ENCODE measurements at regions not wholly inside any gene's neighbourhood (a gene's known extent, or its start where the extent isn't known, plus 50 kb on each side); places are given as distances from the start of the nearest gene placed in this dataset.

DNA sequence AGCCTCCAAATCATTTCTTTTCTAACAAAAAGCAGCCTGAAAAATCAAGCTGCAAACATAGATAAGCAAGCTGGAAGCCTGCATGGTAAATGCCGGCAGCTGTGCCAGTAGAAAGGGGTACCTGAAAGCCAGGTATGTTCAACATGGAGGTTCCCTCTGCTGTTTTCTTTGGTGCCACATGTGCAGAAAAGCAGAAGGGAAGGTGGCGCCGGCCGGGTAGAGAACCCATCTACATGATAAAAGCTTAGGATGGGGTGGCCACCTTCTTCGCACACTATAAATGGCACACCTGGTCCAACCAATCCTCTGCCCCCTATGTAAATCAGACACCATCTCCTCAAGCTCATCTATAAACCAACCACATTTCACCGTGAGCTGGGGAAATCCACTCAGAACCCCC, 268.9 kb upstream of the IRX2 start:
- ChIA-PET CTCF (no interaction called here), POLR2A (no interaction called here)
- Mint-ChIP-seq H3K27me3 (no peaks in the 10 kb centered on the region), H3K27ac (no peak overlapping the region), H3K9me3 (ENCODE audit: low read depth) (peaks cover 3% of the 10 kb centered on the region), H3K4me3 (no peak overlapping the region), H3K4me1 (no peaks in the 10 kb centered on the region), H3K36me3 (ENCODE audit: low read depth) (no peaks in the 10 kb centered on the region)
- intact Hi-C loops (cut with DNase I, micrococcal nuclease), result no loop called here
- ATAC-seq (no peak), DNase-seq (no peak)

DNA sequence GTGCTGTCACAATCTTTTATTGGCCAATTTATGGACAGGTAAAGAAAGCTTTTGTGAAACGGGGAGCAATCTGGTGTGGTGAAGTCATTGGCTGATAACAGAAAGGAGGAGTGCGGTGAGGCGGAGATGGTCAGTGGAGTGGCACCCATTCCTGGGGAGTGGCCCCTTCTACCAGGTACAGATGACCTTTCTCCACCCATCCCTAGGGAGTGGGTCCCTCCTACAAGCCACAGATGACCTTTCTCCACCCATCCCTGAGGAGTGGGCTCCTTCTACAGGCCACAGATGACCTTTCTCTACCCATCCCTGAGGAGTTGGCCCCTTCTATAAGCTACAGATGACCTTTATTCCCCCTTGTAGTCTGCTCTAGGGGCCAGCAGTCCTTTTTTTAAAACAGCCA, 267.6 kb upstream of the IRX2 start:
- Mint-ChIP-seq H3K27me3 (no peaks in the 10 kb centered on the region), H3K36me3 (ENCODE audit: low read depth) (no peaks in the 10 kb centered on the region), H3K9me3 (ENCODE audit: low read depth) (peaks cover 3% of the 10 kb centered on the region), H3K4me3 (no peak overlapping the region), H3K27ac (no peak overlapping the region), H3K4me1 (no peaks in the 10 kb centered on the region)
- ChIA-PET CTCF (no interaction called here), POLR2A (no interaction called here)
- DNase-seq (no peak), ATAC-seq (no peak)
- intact Hi-C loops (cut with DNase I, micrococcal nuclease), result no loop called here

DNA sequence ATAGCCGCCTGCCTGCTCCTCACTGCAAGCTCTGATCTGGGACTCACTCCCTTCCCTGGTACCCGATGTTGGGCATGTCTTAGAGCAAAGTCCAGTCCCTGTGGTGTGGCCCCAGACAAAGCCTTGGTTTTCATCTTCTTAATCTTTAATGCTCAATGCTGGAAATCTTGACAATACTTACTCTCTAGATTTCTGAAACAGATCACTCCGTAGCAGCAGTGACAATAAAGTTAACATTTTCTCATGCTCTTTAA, 260.2 kb upstream of the IRX2 start:
- ChIA-PET CTCF (no interaction called here), POLR2A (no interaction called here)
- Mint-ChIP-seq H3K9me3 (ENCODE audit: low read depth) (peaks cover 6% of the 10 kb centered on the region), H3K27ac (no peak overlapping the region), H3K4me1 (no peaks in the 10 kb centered on the region), H3K36me3 (ENCODE audit: low read depth) (no peaks in the 10 kb centered on the region), H3K4me3 (no peak overlapping the region), H3K27me3 (no peaks in the 10 kb centered on the region)
- intact Hi-C loops (cut with DNase I, micrococcal nuclease), result no loop called here
- DNase-seq (no peak), ATAC-seq (no peak)

DNA sequence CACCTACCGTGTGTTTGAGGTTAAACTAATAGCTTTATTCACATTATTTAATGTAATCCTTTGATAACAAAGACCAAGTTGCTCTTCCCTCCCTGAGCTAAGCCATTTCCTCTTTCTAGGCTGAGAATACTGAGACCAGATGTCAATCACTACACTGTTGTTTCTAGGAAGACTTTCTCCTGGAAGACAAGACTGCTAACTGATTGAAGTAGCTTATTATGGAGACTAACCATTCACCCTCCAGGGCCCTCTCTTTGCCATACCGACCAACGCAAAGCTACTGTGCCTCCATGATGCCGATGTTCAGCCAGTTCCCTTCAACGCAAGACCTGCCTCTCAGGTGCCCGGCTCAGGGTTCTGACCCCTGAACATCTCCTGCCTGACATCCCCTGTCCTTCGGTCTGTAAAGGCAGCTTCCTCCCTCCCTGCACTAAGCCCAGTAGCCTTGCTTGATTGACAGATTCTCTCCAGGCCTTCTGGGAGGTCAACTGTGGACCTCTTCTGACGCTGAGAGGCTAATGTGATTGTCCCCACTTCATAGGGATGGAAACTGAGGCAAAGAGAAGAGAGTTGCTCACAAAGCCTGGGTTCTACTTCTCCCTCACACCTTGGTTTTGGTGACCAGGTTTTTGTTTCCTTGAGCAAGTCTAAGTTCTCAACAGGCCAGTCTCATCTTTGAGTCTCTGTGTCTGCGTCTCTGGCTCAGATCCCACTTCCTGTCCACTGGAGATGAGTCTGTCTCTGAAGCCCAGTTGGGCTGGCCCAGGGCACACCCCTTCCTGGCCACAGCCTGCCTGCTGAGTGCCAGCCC, 259.7 kb upstream of the IRX2 start:
- H3K27ac Mint-ChIP-seq, result no peak overlapping the region
- CTCF ChIA-PET, result no interaction called here

DNA sequence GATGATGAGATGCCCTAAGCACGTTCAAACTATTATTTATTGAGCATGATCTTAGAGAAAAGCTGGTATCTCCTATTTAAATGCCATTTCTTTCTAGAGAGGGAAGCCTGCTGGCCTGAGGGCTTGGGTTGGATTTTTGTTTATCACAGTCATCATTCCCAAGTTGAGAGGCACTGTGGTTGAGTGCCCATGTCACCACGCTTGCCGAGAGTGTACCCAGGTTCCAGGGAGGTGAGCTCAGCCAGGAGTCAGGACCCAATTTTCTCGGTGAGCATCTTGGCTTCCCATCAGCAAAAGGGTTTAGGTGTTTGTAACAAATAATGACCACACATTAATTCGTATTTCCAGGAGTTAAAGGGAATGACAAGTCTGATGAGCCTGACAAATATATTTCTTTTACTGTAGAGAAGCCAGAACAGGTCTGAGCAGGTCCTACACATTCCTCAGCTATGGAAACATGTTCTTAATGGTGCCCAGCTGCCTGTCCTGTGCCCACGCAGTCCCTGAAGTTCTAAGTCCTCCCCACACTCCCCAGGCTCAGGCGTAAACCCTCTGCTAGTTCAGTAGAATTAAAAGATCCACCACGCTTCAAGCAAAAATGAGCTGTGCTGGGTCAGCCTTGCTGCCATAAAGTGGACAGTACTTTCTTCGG, 258.9 kb upstream of the IRX2 start:
- no peak for DNase-seq
- intact Hi-C loops (cut with DNase I, micrococcal nuclease), result no loop called here
- CTCF ChIA-PET, result no interaction called here
- POLR2A ChIA-PET, result no interaction called here
- no peak overlapping the region for H3K27ac Mint-ChIP-seq
- no peak overlapping the region for H3K4me3 Mint-ChIP-seq
- no peak for ATAC-seq
- H3K4me1 Mint-ChIP-seq, result no peaks in the 10 kb centered on the region
- H3K9me3 Mint-ChIP-seq (ENCODE audit: low read depth), result peaks cover 6% of the 10 kb centered on the region
- H3K36me3 Mint-ChIP-seq (ENCODE audit: low read depth), result no peaks in the 10 kb centered on the region
- no peaks in the 10 kb centered on the region for H3K27me3 Mint-ChIP-seq

More for the DNA sequence above, 259.7 kb upstream of the IRX2 start:
- no peak for DNase-seq
- no peak overlapping the region for H3K4me3 Mint-ChIP-seq
- H3K9me3 Mint-ChIP-seq (ENCODE audit: low read depth), result peaks cover 6% of the 10 kb centered on the region
- H3K4me1 Mint-ChIP-seq, result no peaks in the 10 kb centered on the region
- no peak for ATAC-seq
- no peaks in the 10 kb centered on the region for H3K36me3 Mint-ChIP-seq (ENCODE audit: low read depth)
- no peaks in the 10 kb centered on the region for H3K27me3 Mint-ChIP-seq
- intact Hi-C loops (cut with DNase I, micrococcal nuclease), result no loop called here
- POLR2A ChIA-PET, result no interaction called here

DNA sequence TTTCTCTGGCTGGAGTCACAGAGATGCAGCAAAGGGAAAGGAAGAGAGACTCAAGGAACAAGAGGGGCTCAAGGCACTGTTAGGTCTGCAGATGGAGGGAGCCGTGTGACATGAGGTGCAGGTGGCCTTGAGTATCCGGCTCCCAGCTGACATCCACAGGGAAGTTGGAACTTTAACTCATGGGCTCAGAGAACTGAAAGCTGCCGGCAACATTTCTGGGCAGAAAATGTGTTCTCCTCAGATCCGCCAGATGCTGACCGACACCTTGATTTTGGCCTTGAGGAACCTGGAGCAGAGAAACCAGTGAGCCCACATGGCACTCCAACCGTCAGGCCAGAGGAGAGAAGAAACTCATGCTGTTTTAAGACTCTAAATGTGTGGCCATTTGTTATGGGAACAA, 258.1 kb upstream of the IRX2 start:
- CTCF ChIA-PET, result no interaction called here
- ATAC-seq, result no peak

DNA sequence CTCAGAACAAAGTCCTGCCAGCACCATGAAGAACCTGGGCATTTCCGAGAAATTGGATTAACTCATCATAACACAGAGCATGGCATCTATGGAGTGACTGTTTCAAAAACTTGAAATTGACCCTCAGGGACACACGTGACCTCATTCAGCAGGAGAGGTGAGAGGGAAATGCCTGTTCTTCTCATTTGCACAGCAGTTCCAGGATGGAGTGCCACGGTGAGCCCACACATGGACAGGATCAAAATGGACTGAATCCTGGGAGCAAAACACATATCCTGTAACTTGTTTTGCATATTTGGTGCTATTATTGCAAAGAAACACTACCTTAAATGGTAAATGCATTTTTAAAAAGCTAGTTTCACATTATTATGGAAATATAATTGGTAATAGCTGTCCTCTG, 256.1 kb upstream of the IRX2 start:
- Mint-ChIP-seq H3K27me3 (no peaks in the 10 kb centered on the region), H3K4me1 (no peaks in the 10 kb centered on the region), H3K36me3 (ENCODE audit: low read depth) (no peaks in the 10 kb centered on the region), H3K9me3 (ENCODE audit: low read depth) (peaks cover 6% of the 10 kb centered on the region), H3K27ac (no peak overlapping the region), H3K4me3 (no peak overlapping the region)
- ATAC-seq, result no peak
- ChIA-PET POLR2A (no interaction called here), CTCF (no interaction called here)
- intact Hi-C loops (cut with DNase I, micrococcal nuclease), result no loop called here
- no peak for DNase-seq

More for the DNA sequence above, 258.1 kb upstream of the IRX2 start:
- POLR2A ChIA-PET, result no interaction called here
- H3K27ac Mint-ChIP-seq, result no peak overlapping the region
- H3K27me3 Mint-ChIP-seq, result no peaks in the 10 kb centered on the region
- no peak for DNase-seq
- no peaks in the 10 kb centered on the region for H3K36me3 Mint-ChIP-seq (ENCODE audit: low read depth)
- intact Hi-C loops (cut with DNase I, micrococcal nuclease), result no loop called here
- H3K9me3 Mint-ChIP-seq (ENCODE audit: low read depth), result peaks cover 6% of the 10 kb centered on the region
- no peaks in the 10 kb centered on the region for H3K4me1 Mint-ChIP-seq
- H3K4me3 Mint-ChIP-seq, result no peak overlapping the region

DNA sequence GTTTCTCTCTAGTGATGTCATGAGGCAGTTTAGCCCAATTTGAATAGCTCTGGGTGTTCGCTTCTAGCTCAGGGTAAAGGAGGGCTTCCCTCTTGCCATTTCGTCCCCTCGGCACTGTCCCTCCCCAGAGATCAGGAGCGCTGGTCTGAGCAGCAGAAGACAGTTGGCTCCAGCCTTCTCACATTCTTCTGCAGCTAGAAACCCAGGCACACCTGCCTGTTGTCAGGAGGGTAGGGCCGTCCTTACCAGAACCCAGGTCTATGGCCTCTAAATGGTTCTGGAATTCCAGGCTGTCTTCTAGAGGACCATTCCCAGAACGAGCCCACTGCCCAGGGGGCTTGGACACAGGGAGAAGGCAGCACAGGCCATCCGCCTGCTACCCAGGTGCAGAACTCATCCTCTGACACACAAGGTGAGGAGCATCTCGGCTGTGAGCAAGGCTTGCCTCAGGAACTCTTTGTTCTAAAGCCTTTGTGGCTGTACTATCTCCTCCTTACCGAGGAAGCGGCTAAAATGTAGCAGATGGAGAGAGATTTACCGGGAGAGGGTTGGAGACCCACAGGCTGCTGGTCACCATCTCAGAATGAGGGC, 255.6 kb upstream of the IRX2 start:
- ChIA-PET POLR2A (no interaction called here), CTCF (no interaction called here)
- ATAC-seq (no peak), DNase-seq (no peak)
- H3K36me3 Mint-ChIP-seq (ENCODE audit: low read depth), result no peaks in the 10 kb centered on the region
- intact Hi-C loops (cut with DNase I, micrococcal nuclease), result no loop called here
- H3K27me3 Mint-ChIP-seq, result no peaks in the 10 kb centered on the region
- H3K4me1 Mint-ChIP-seq, result no peaks in the 10 kb centered on the region
- H3K9me3 Mint-ChIP-seq (ENCODE audit: low read depth), result peaks cover 4% of the 10 kb centered on the region
- H3K27ac Mint-ChIP-seq, result no peak overlapping the region
- no peak overlapping the region for H3K4me3 Mint-ChIP-seq

DNA sequence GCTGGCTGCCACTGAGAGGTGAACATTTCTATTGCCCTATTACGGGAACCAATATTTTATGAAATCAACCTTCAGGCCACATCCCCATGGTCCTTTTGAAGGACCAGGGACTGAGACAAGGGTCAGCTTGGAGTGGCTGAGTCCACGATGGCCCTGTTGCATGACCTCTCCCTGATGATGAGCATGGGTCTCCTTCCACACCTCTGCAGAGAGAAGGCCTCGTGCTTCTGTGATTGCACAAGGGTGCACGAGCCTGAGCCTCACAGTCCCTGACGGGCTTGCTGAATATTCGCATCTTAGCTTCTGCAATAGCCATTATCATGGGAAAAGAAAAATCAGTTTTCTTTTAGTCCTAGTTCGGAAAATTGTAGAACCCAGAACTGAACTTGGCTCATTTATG, 255.0 kb upstream of the IRX2 start:
- Mint-ChIP-seq H3K4me1 (no peaks in the 10 kb centered on the region), H3K4me3 (no peak overlapping the region), H3K27me3 (no peaks in the 10 kb centered on the region), H3K27ac (no peak overlapping the region), H3K36me3 (ENCODE audit: low read depth) (no peaks in the 10 kb centered on the region), H3K9me3 (ENCODE audit: low read depth) (peaks cover 4% of the 10 kb centered on the region)
- DNase-seq (no peak), ATAC-seq (no peak)
- CTCF ChIA-PET, result no interaction called here
- POLR2A ChIA-PET, result no interaction called here
- intact Hi-C loops (cut with DNase I, micrococcal nuclease), result no loop called here

DNA sequence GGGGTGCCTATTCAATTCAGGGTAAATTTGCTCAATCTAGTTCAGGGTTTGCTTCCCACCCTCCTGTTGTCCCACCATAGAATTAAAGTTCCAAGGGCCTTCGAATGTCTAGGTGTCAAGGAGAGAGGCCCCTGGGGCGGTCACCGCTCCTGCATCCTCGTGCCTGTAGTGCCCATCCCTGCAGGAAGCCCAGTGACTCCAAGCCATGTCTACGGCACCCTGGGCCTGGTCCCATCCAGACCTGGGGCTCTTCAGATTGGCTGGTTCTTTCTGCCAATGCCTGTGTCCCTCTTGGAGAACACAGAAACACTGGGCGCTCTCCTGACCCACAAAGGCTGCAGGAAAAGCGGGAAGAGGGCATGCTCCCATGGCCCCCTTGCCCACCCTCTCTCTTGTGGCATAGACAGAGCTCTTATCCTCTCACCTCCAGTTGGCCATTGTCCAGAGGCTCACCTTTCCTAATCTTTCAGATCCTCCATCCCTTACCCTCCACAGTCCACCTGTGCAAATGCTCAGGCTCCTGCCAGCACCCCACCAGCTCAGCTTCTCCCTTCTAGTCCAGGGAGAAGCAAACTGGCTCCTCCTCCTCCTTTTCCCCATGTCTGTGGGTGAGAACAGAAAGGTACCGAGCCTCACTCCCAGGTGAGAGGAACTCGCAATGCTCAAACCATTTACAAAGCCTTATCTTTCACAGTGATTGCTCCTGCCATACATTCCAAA, 253.0 kb upstream of the IRX2 start:
- no peak overlapping the region for H3K4me3 Mint-ChIP-seq
- H3K36me3 Mint-ChIP-seq (ENCODE audit: low read depth), result no peaks in the 10 kb centered on the region
- ChIA-PET POLR2A (no interaction called here), CTCF (no interaction called here)
- no peaks in the 10 kb centered on the region for H3K27me3 Mint-ChIP-seq
- no peak for ATAC-seq
- intact Hi-C loops (cut with DNase I, micrococcal nuclease), result no loop called here
- H3K27ac Mint-ChIP-seq, result no peak overlapping the region
- peaks cover 4% of the 10 kb centered on the region for H3K9me3 Mint-ChIP-seq (ENCODE audit: low read depth)
- H3K4me1 Mint-ChIP-seq, result no peaks in the 10 kb centered on the region
- no peak for DNase-seq

DNA sequence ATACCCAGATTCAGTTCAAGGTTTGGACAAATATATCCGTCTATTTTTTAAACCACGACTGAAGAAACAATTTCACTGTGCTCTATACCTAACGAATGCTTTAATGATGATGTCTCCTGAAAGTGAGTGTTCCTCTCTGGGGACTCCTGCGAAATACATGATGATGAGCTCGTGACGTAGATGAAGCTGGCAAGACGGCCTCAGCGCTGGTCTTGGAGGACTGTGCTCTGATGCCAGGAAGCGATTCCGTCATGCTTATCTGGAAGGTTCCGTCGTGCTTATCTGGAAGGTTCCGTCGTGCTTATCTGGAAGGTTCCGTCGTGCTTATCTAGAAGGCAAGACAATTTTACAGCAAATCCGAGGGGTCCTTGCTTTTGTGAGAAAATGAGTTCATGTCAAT, 250.8 kb upstream of the IRX2 start:
- CTCF ChIA-PET, result no interaction called here
- intact Hi-C loops (cut with DNase I, micrococcal nuclease), result no loop called here
- ATAC-seq (no peak), DNase-seq (no peak)
- H3K4me3 Mint-ChIP-seq, result no peak overlapping the region
- no peak overlapping the region for H3K27ac Mint-ChIP-seq
- no peaks in the 10 kb centered on the region for H3K9me3 Mint-ChIP-seq (ENCODE audit: low read depth)
- POLR2A ChIA-PET, result no interaction called here
- H3K27me3 Mint-ChIP-seq, result no peaks in the 10 kb centered on the region
- no peaks in the 10 kb centered on the region for H3K36me3 Mint-ChIP-seq (ENCODE audit: low read depth)
- H3K4me1 Mint-ChIP-seq, result no peaks in the 10 kb centered on the region

DNA sequence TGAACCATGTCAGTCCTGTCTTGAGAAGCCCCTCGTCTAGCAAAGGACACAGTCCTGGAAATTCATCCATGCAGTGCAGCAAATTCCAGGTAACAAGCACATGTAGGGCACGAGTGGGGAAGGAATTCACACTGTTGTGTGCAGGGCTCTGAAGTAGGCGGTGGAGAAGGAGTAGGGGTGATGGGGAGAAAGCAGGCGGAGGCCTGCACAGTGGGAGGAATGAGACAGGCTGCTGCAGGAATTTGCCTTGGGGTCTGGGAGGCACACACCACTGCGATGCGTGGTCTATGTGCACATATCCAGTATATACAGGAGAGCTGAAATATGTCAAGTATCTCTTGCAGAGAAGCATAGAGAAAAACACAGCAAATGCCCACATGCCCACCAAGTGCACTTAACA, 249.2 kb upstream of the IRX2 start:
- H3K4me3 Mint-ChIP-seq, result no peak overlapping the region
- intact Hi-C loops (cut with DNase I, micrococcal nuclease), result no loop called here
- ChIA-PET CTCF (no interaction called here), POLR2A (no interaction called here)
- H3K36me3 Mint-ChIP-seq (ENCODE audit: low read depth), result no peaks in the 10 kb centered on the region
- no peaks in the 10 kb centered on the region for H3K9me3 Mint-ChIP-seq (ENCODE audit: low read depth)
- H3K27ac Mint-ChIP-seq, result no peak overlapping the region
- DNase-seq, result no peak
- ATAC-seq, result no peak
- H3K4me1 Mint-ChIP-seq, result no peaks in the 10 kb centered on the region
- no peaks in the 10 kb centered on the region for H3K27me3 Mint-ChIP-seq

Measured in activated CD4-positive, alpha-beta T cell treated with anti-CD3 and anti-CD28 coated beads for 36 hours (primary cell).